ENCODE measurements at regions not wholly inside any gene's neighbourhood (a gene's known extent, or its start where the extent isn't known, plus 50 kb on each side); places are given as distances from the start of the nearest gene placed in this dataset.

DNA sequence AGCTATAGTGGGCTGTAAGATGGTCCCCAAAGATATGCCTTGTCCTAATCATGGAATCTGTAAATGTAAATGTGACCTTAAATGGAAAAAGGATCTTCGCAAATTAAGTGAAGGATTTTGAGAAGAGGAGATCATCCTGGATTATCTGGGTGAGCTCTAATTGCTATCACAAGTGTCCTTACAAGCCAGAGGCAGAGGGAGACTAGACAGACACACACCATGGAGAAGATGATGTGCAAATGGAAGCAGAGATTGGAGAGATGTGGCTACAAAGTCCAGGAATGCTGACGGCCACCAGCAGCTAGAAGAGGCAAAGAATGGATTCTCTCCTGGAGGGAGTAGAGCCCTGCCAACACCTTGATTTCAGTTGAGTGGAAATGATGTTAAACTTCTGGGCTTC, 102.3 kb upstream of the PROK2 start (continued):
- TF ChIP-seq, protein P1, sequence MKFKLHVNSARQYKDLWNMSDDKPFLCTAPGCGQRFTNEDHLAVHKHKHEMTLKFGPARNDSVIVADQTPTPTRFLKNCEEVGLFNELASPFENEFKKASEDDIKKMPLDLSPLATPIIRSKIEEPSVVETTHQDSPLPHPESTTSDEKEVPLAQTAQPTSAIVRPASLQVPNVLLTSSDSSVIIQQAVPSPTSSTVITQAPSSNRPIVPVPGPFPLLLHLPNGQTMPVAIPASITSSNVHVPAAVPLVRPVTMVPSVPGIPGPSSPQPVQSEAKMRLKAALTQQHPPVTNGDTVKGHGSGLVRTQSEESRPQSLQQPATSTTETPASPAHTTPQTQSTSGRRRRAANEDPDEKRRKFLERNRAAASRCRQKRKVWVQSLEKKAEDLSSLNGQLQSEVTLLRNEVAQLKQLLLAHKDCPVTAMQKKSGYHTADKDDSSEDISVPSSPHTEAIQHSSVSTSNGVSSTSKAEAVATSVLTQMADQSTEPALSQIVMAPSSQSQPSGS (IDR thresholded peaks at IDR 0.05; ENCODE audit: low read length), result no peak
- TF ChIP-seq RBBP5 (IDR thresholded peaks at IDR 0.05; ENCODE audit: borderline replicate concordance, low read depth, low read length) (no peak), POLR2AphosphoS5 (IDR thresholded peaks at IDR 0.05; ENCODE audit: low read depth, low read length) (no peak), SIX5 (IDR thresholded peaks at IDR 0.05; ENCODE audit: low read depth, low read length) (no peak), HDAC6 (IDR thresholded peaks at IDR 0.05; ENCODE audit: low read depth, low read length) (no peak)

Measured in H1 (cell line).